Heart left ventricle (tissue), 13 donors: ENCODE measurements at regions not wholly inside any gene's neighbourhood (a gene's known extent, or its start where the extent isn't known, plus 50 kb on each side); places are given as distances from the start of the nearest gene placed in this dataset.

Experiments used
- CTCF ChIP-seq, 12 donors: fragments of 200-600 bp; sonication (generic) in 4 of 12; IDR thresholded peaks; one replicate each; pipeline versions ENCODE4 v1.5.0 to v1.8.0; 2018 to 2022; ENCODE audit warnings: antibody characterized with exemption in 12 of 12, mild to moderate bottlenecking in 5 of 12
- POLR2A ChIP-seq, 2 donors: fragments of 450-650 bp; IDR thresholded peaks; one replicate each; pipeline ENCODE4 v1.6.1; 2017; ENCODE audit warnings: antibody characterized with exemption in 2 of 2, mild to moderate bottlenecking in 2 of 2, moderate library complexity in 2 of 2
- donor health status: ischemic (EF 13 %, LVEDD 7.1; RV severe dilation, severe dysfunction).
- donor health status: DM: no; HTN: yes; CAD: no.
- donor health status: DM: no; HTN: no; CAD: no.
- donor health status: ischemic (EF 25% LVEDD 6.9; RV normal size, moderate dysfunction).
- donor health status: ischemic (EF 25% LVEDD 5.7; RV mildly dilated, moderate dysfunction).
- donor health status: ischemic (EF 35%, LVEDD 5.7; RV mildly dilated, moderate dysfunction).
- donor health status: nonischemic (EF 11% LVEDD 7.7; RV severe dilation, severe dysfunction).
- donor health status: DM: yes; HTN: yes; CAD: no.
- donor health status: PGD.
- donor health status: ischemic (EF 29% LVEDD 5.4; RV normal size, mild dysfunction).
- donor health status: nonischemic (EF 23%, LVEDD 6.1; RV moderate dilation, normal function).

- TF ChIP-seq CTCF (IDR thresholded peaks at IDR 0.05) (no peak), POLR2A (IDR thresholded peaks at IDR 0.05) (no peak)
Measured at GRCh38 chr4:79831119-79831528, 241.9 kb downstream of the ANTXR2 start.
